ENCODE measurements at regions not wholly inside any gene's neighbourhood (a gene's known extent, or its start where the extent isn't known, plus 50 kb on each side); places are given as distances from the start of the nearest gene placed in this dataset.
"Not testable (repeated sequence)": the region's sequence is repeated elsewhere in the genome, so short reads cannot be mapped to it uniquely, and the experiment has no call there.

DNA sequence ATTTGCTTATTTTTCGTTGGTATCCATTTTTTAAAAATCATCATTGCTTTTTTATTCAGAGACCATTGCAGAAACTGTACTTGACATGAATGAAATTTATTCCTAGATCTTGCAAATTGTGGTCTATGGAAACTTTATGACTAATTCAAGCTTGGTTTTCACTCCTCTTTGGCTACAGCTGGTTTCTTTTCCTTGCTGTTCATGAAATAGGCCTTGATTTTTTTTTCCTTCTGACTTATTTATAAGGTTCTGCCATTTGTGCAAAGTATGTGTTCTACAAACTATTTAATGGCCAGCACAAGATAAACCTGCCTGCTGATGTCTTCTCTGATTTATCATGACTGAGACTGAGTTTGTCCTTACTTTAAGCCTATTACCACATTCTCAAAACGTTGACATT is 764.0 kb upstream of the SLITRK5 start:
- TF ChIP-seq, protein P1, sequence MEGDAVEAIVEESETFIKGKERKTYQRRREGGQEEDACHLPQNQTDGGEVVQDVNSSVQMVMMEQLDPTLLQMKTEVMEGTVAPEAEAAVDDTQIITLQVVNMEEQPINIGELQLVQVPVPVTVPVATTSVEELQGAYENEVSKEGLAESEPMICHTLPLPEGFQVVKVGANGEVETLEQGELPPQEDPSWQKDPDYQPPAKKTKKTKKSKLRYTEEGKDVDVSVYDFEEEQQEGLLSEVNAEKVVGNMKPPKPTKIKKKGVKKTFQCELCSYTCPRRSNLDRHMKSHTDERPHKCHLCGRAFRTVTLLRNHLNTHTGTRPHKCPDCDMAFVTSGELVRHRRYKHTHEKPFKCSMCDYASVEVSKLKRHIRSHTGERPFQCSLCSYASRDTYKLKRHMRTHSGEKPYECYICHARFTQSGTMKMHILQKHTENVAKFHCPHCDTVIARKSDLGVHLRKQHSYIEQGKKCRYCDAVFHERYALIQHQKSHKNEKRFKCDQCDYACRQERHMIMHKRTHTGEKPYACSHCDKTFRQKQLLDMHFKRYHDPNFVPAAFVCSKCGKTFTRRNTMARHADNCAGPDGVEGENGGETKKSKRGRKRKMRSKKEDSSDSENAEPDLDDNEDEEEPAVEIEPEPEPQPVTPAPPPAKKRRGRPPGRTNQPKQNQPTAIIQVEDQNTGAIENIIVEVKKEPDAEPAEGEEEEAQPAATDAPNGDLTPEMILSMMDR (IDR thresholded peaks at IDR 0.05; ENCODE audit: borderline replicate concordance, insufficient read depth, low read depth, low read length): no peak

DNA sequence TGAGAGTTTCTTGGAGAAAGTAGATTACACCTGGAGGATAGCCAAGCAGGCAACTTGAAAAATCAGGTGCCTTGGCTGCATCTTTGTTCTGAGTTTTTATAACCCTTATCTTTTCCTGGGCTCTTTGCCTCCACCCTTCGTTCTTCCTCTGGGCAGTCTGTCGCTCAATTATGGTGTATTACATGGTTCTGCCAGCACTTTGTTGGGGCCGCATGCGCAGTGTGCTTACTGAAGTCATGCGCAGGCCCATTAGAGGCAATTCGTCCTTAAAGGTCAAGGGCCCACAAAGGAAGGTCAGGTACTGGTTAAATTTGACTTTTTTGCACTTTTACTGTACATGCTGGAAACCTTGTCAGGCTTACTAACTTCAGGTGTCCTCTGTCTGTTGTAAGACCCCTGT is 761.9 kb upstream of the SLITRK5 start:
- no peak overlapping the region for H3K4me3 ChIP-seq (ENCODE audit: low read depth, low read length)
- TF ChIP-seq, protein P1 (IDR thresholded peaks at IDR 0.05; ENCODE audit: borderline replicate concordance, insufficient read depth, low read depth, low read length): no peak

More for the DNA sequence above, 764.0 kb upstream of the SLITRK5 start:
- H3K4me3 ChIP-seq (ENCODE audit: low read depth, low read length): no peak overlapping the region

- no peak overlapping the region for H3K4me3 ChIP-seq (ENCODE audit: low read depth, low read length)
- TF ChIP-seq, protein P1 (IDR thresholded peaks at IDR 0.05; ENCODE audit: borderline replicate concordance, insufficient read depth, low read depth, low read length): no peak
Observed at GRCh38 chr13:86914757-86915156, 756.4 kb upstream of the SLITRK5 start.

GRCh38 chr13:86917438-86917837 is 753.7 kb upstream of the SLITRK5 start:
- H3K4me3 ChIP-seq (ENCODE audit: low read depth, low read length): not testable (repeated sequence)

DNA sequence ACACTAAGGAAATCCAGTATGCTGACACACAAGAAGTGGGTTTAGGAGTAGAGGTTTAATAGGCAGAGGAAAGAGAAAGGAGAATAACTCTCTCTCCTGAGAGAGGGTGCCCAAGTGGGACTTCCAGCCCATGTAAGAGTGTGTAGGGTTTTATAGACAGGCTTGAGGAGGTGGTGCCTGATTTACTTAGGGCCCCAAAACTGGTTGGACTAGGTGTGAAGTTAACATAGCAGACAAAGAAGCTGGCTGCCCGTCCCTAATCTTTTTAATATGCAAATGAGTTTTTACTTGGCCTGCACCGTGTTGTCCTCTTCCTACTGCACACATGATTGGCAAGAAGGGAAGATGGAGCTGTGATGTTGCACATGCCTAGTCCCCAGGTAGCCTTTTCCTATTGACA is 752.5 kb upstream of the SLITRK5 start:
- TF ChIP-seq, protein P1 (IDR thresholded peaks at IDR 0.05; ENCODE audit: borderline replicate concordance, insufficient read depth, low read depth, low read length): no peak
- no peak overlapping the region for H3K4me3 ChIP-seq (ENCODE audit: low read depth, low read length)

DNA sequence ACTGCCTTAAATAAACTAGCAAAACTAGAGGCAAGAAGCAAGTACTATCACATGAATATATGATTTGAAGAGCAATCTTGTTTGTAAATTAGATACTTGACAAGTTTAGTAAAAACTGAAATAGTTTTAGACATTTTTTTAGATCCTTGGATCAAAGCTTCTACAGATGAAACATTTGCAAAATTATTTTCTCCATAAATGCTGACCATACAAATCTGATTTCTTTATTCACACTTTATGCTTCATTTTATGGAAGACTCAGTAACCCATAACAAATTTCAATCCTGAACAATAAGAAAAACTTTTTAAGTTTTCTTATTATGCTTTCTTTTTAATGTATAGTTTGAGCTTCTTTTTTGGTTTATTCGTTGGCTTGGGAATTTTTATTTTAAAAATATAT is 750.2 kb upstream of the SLITRK5 start:
- TF ChIP-seq, protein P1 (IDR thresholded peaks at IDR 0.05; ENCODE audit: borderline replicate concordance, insufficient read depth, low read depth, low read length): no peak

GRCh38 chr13:86922936-86923335 is 748.2 kb upstream of the SLITRK5 start:
- TF ChIP-seq, protein P1 (IDR thresholded peaks at IDR 0.05; ENCODE audit: borderline replicate concordance, insufficient read depth, low read depth, low read length): no peak
- H3K4me3 ChIP-seq (ENCODE audit: low read depth, low read length): no peak overlapping the region

More for the DNA sequence above, 750.2 kb upstream of the SLITRK5 start:
- H3K4me3 ChIP-seq (ENCODE audit: low read depth, low read length): no peak overlapping the region

- H3K4me3 ChIP-seq (ENCODE audit: low read depth, low read length): not testable (repeated sequence)
Observed at GRCh38 chr13:86926916-86927315, 744.3 kb upstream of the SLITRK5 start.
